CD8-positive, alpha-beta memory T cell (primary cell): ENCODE measurements at regions not wholly inside any gene's neighbourhood (a gene's known extent, or its start where the extent isn't known, plus 50 kb on each side); places are given as distances from the start of the nearest gene placed in this dataset.
"Not testable (repeated sequence)": the region's sequence is repeated elsewhere in the genome, so short reads cannot be mapped to it uniquely, and the experiment has no call there.

Experiments
- CTCF ChIA-PET: fragments of 350-600 bp; sonication (Branson Sonifier 250); formaldehyde crosslinking; loops from one replicate; lab custom pipeline; 2021; ENCODE audit warnings: antibody characterized with exemption; lab: Charles Lee
- POLR2A ChIA-PET: fragments of 350-600 bp; sonication (Branson Sonifier 250); formaldehyde crosslinking; loops from one replicate; lab custom pipeline; 2021; ENCODE audit warnings: antibody characterized with exemption; lab: Charles Lee
- DNase-seq, 5 donors: peaks; one replicate each; pipeline versions ENCODE4 v3.0.0 to v3.0.0-alpha.2; 2020 to 2022; ENCODE audit warnings: mixed read lengths in 1 of 5
- H3K27ac ChIP-seq: one replicate; pipeline ENCODE4 v1.7.0; 2013; ENCODE audit warnings: low read depth, mild to moderate bottlenecking, low read length, moderate library complexity
- H3K27me3 ChIP-seq: 2 replicates; pipeline ENCODE4 v1.7.0; 2013; ENCODE audit warnings: low read length, mild to moderate bottlenecking; ENCODE audit not compliant: insufficient read depth, poor library complexity, severe bottlenecking
- H3K36me3 ChIP-seq: 2 replicates; pipeline ENCODE4 v1.7.0; 2013; ENCODE audit warnings: mild to moderate bottlenecking, low read length, moderate library complexity; ENCODE audit not compliant: insufficient read depth
- H3K4me1 ChIP-seq: 2 replicates; pipeline ENCODE4 v1.7.0; 2013; ENCODE audit warnings: mild to moderate bottlenecking, low read length, moderate library complexity; ENCODE audit not compliant: insufficient read depth
- H3K4me3 ChIP-seq: 2 replicates; pipeline ENCODE4 v1.7.0; 2013; ENCODE audit warnings: mild to moderate bottlenecking, low read length
- H3K9me3 ChIP-seq: 2 replicates; pipeline ENCODE4 v1.7.0; 2013; ENCODE audit warnings: mild to moderate bottlenecking, low read length
- H3K27ac Mint-ChIP-seq, 8 donors: one replicate each; pipeline ENCODE4 v1.8.0; 2020 to 2021; ENCODE audit warnings: mixed read lengths in 8 of 8, mild to moderate bottlenecking in 6 of 8, inconsistent platforms in 3 of 8, moderate library complexity in 3 of 8
- H3K27me3 Mint-ChIP-seq, 2 donors: one replicate each; pipeline ENCODE4 v1.8.0; 2020 to 2021; ENCODE audit warnings: mixed read lengths in 2 of 2, mild to moderate bottlenecking in 1 of 2, moderate library complexity in 1 of 2
- H3K36me3 Mint-ChIP-seq, 3 donors: one replicate each; pipeline ENCODE4 v1.8.0; 2020 to 2021; ENCODE audit warnings: mixed read lengths in 3 of 3, inconsistent platforms in 1 of 3, mild to moderate bottlenecking in 1 of 3
- H3K4me1 Mint-ChIP-seq, 3 donors: one replicate each; pipeline ENCODE4 v1.8.0; 2020 to 2021; ENCODE audit warnings: mixed read lengths in 3 of 3, inconsistent platforms in 1 of 3, mild to moderate bottlenecking in 1 of 3
- H3K4me3 Mint-ChIP-seq, 7 donors: one replicate each; pipeline ENCODE4 v1.8.0; 2020 to 2021; ENCODE audit warnings: mixed read lengths in 7 of 7, mild to moderate bottlenecking in 6 of 7, moderate library complexity in 4 of 7, inconsistent platforms in 2 of 7
- H3K9me3 Mint-ChIP-seq, 5 donors: one replicate each; pipeline ENCODE4 v1.8.0; 2020 to 2022; ENCODE audit warnings: mixed read lengths in 5 of 5, mild to moderate bottlenecking in 3 of 5, moderate library complexity in 2 of 5, inconsistent platforms in 1 of 5

- H3K9me3 ChIP-seq: no peaks in the 10 kb centered on the region
- H3K27ac ChIP-seq: no peak overlapping the region
- H3K27me3 ChIP-seq: no peaks in the 10 kb centered on the region
- no peak for DNase-seq
- no peaks in the 10 kb centered on the region for H3K4me1 Mint-ChIP-seq
- H3K4me3 ChIP-seq: no peak overlapping the region
- ChIA-PET POLR2A (no interaction called here), CTCF (no interaction called here)
- peaks cover 0 to 16% (median 10%) of the 10 kb centered on the region in 5 donors for H3K9me3 Mint-ChIP-seq
- H3K27me3 Mint-ChIP-seq: no peaks in the 10 kb centered on the region
- H3K36me3 Mint-ChIP-seq: no peaks in the 10 kb centered on the region
- H3K36me3 ChIP-seq: no peaks in the 10 kb centered on the region
- no peak overlapping the region for H3K27ac Mint-ChIP-seq
- no peaks in the 10 kb centered on the region for H3K4me1 ChIP-seq
- H3K4me3 Mint-ChIP-seq: no peak overlapping the region
Observed at GRCh38 chr4:133314991-133315390, 165.9 kb downstream of the PCDH10 start.

- CTCF ChIA-PET: no interaction called here
- H3K4me3 Mint-ChIP-seq: no peak overlapping the region
- Histone ChIP-seq H3K4me3 (no peak overlapping the region), H3K27me3 (no peaks in the 10 kb centered on the region), H3K4me1 (no peaks in the 10 kb centered on the region), H3K36me3 (no peaks in the 10 kb centered on the region), H3K9me3 (no peaks in the 10 kb centered on the region), H3K27ac (no peak overlapping the region)
- no peak overlapping the region for H3K27ac Mint-ChIP-seq
- no peaks in the 10 kb centered on the region for H3K36me3 Mint-ChIP-seq
- H3K9me3 Mint-ChIP-seq: peaks cover 0 to 14% (median 6%) of the 10 kb centered on the region in 5 donors
- POLR2A ChIA-PET: no interaction called here
- no peaks in the 10 kb centered on the region for H3K4me1 Mint-ChIP-seq
- no peak for DNase-seq
- no peaks in the 10 kb centered on the region for H3K27me3 Mint-ChIP-seq
Observed at GRCh38 chr4:133287396-133287795, 138.3 kb downstream of the PCDH10 start.

DNA sequence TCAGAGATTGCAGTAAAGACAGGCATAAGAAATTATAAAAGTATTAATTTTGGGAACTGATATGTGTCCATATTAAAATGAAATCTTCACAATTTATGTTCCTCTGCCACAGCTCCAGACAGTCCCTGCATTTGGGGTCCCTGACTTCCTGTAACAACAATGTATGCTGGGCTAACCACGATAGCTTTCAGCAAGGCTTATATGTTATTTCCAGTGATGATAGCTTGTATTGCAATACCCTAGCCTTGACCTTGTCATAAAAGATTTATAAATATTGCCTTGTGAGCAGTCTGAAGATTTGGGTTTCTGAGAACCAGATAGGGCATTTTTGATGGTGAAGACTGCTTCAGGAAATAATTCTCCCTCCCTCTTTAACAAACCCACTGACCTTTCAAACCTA is 129.5 kb downstream of the PCDH10 start:
- Mint-ChIP-seq H3K36me3 (no peaks in the 10 kb centered on the region), H3K27me3 (no peaks in the 10 kb centered on the region), H3K4me3 (no peak overlapping the region), H3K27ac (no peak overlapping the region), H3K9me3 (peaks cover 0 to 19% (median 4%) of the 10 kb centered on the region in 5 donors), H3K4me1 (no peaks in the 10 kb centered on the region)
- no peaks in the 10 kb centered on the region for H3K27me3 ChIP-seq
- no peaks in the 10 kb centered on the region for H3K4me1 ChIP-seq
- H3K9me3 ChIP-seq: no peaks in the 10 kb centered on the region
- H3K4me3 ChIP-seq: no peak overlapping the region
- ChIA-PET CTCF (no interaction called here), POLR2A (no interaction called here)
- no peak overlapping the region for H3K27ac ChIP-seq
- no peaks in the 10 kb centered on the region for H3K36me3 ChIP-seq
- DNase-seq: no peak

GRCh38 chr4:133277940-133278339 is 128.8 kb downstream of the PCDH10 start:
- H3K27me3 ChIP-seq, H3K36me3 Mint-ChIP-seq, H3K4me1 Mint-ChIP-seq, H3K27ac Mint-ChIP-seq, POLR2A ChIA-PET, H3K9me3 ChIP-seq, CTCF ChIA-PET, H3K4me3 ChIP-seq, H3K27ac ChIP-seq, H3K36me3 ChIP-seq, H3K4me3 Mint-ChIP-seq, H3K27me3 Mint-ChIP-seq, DNase-seq, H3K4me1 ChIP-seq: not testable (repeated sequence)
- H3K9me3 Mint-ChIP-seq: peaks cover 0 to 19% (median 4%) of the 10 kb centered on the region in 5 donors

DNA sequence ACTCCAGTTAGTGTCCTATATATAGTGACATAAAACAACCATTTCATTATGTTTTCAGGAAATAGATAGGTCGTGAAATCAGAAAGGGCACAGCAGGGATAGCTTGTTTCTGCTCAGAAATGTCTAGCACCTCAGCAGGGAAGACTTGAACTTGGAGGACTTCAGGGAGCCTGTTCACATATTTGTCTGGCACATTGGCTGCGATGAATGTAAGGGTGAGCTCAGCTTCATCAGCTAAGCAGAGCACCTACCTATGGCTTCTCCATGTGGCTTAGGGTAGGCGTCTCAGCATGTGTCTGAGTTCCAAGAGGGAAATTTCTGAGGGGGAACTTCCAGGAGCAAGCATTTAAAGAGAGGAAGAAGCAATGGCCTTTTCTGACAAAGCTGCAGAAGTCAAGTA is 126.2 kb downstream of the PCDH10 start:
- Histone ChIP-seq H3K36me3 (no peaks in the 10 kb centered on the region), H3K27me3 (no peaks in the 10 kb centered on the region), H3K9me3 (no peaks in the 10 kb centered on the region), H3K27ac (no peak overlapping the region), H3K4me3 (no peak overlapping the region), H3K4me1 (no peaks in the 10 kb centered on the region)
- ChIA-PET CTCF (no interaction called here), POLR2A (no interaction called here)
- no peaks in the 10 kb centered on the region for H3K4me1 Mint-ChIP-seq
- no peaks in the 10 kb centered on the region for H3K27me3 Mint-ChIP-seq
- H3K9me3 Mint-ChIP-seq: peaks cover 2 to 23% (median 4%) of the 10 kb centered on the region in 5 donors
- H3K27ac Mint-ChIP-seq: peak overlapping the region in 1 of 8 donors; percentile 59
- no peak for DNase-seq
- H3K4me3 Mint-ChIP-seq: no peak overlapping the region
- no peaks in the 10 kb centered on the region for H3K36me3 Mint-ChIP-seq

DNA sequence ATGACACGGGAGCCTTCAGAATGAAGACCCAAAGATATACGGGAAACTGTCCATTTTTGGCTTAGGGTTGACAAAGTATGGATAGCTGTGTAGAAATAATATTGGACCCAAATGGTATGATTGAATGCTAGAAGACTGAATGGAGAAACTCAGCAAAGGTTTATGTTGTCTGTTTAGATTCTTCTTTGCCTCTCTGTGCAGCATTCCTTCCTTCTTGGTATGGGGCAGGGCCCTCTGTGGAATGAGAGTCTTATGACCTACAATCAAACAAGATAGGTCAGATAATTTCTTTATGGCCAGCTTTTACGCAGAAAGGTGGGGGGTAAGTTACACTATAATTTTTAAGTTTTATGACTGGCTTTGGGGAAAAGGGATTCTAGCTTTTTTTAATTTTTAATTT is 124.3 kb downstream of the PCDH10 start:
- H3K27me3 ChIP-seq: no peaks in the 10 kb centered on the region
- H3K4me3 ChIP-seq: no peak overlapping the region
- peaks cover 2 to 32% (median 5%) of the 10 kb centered on the region in 5 donors for H3K9me3 Mint-ChIP-seq
- H3K27me3 Mint-ChIP-seq: no peaks in the 10 kb centered on the region
- ChIA-PET POLR2A (no interaction called here), CTCF (no interaction called here)
- DNase-seq: no peak
- H3K4me1 Mint-ChIP-seq: no peaks in the 10 kb centered on the region
- H3K4me3 Mint-ChIP-seq: no peak overlapping the region
- H3K9me3 ChIP-seq: no peaks in the 10 kb centered on the region
- H3K36me3 ChIP-seq: no peaks in the 10 kb centered on the region
- H3K4me1 ChIP-seq: no peaks in the 10 kb centered on the region
- H3K36me3 Mint-ChIP-seq: no peaks in the 10 kb centered on the region
- no peak overlapping the region for H3K27ac ChIP-seq
- no peak overlapping the region for H3K27ac Mint-ChIP-seq

- Histone ChIP-seq H3K4me3 (no peak overlapping the region), H3K27ac (no peak overlapping the region), H3K9me3 (no peaks in the 10 kb centered on the region), H3K27me3 (no peaks in the 10 kb centered on the region), H3K4me1 (no peaks in the 10 kb centered on the region), H3K36me3 (no peaks in the 10 kb centered on the region)
- Mint-ChIP-seq H3K9me3 (peaks cover 0 to 17% (median under 1%) of the 10 kb centered on the region in 5 donors), H3K4me1 (no peaks in the 10 kb centered on the region), H3K27me3 (no peaks in the 10 kb centered on the region), H3K4me3 (no peak overlapping the region), H3K27ac (no peak overlapping the region), H3K36me3 (no peaks in the 10 kb centered on the region)
- POLR2A ChIA-PET: no interaction called here
- no peak for DNase-seq
- CTCF ChIA-PET: no interaction called here
Observed at GRCh38 chr4:133270021-133270570, 121.0 kb downstream of the PCDH10 start.

DNA sequence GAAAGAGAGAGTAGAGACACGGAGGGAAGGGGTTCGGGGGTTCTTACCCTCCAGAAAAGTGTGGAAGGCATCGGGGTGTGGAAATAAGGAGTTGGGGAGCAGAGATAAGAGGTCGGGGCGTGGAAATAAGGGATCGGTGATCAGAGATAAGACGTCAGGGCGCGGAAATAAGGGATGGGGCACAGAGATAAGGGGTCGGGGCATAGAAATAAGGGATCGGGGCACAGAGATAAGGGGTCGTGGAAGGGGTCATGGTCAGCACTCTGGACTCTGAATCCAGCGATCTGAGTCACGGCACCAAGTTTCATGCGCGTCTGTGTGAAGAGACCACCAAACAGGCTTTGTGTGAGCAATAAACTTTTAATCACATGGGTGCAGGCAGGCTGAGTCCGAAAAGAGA is 119.1 kb downstream of the PCDH10 start:
- no peak for DNase-seq
- Mint-ChIP-seq H3K36me3 (no peaks in the 10 kb centered on the region), H3K27ac (no peak overlapping the region), H3K9me3 (peaks cover 0 to 17% (median 3%) of the 10 kb centered on the region in 5 donors), H3K4me1 (no peaks in the 10 kb centered on the region), H3K27me3 (no peaks in the 10 kb centered on the region), H3K4me3 (no peak overlapping the region)
- Histone ChIP-seq H3K9me3 (no peaks in the 10 kb centered on the region), H3K27me3 (no peaks in the 10 kb centered on the region), H3K27ac (no peak overlapping the region), H3K4me3 (no peak overlapping the region), H3K4me1 (no peaks in the 10 kb centered on the region), H3K36me3 (no peaks in the 10 kb centered on the region)
- ChIA-PET POLR2A (no interaction called here), CTCF (no interaction called here)

DNA sequence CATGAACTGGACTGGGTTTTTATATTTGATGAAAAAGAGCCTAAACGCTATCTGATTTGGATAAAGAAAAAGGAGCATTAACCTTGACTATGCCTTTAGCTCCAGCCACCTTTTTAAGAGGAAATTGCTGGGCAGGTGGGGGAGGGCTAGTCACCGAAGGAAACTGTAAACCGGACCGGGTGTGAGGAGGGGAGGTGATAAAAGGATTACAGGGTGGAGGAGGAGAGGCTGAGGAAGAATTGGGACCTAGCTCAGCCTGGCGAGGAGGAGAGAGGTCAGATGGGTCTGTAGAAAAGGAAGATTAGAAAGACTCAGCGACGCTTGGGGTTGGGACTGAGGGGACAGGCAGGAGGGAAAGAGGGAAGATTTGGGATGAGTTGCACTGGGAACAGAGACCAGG is 118.4 kb downstream of the PCDH10 start:
- H3K9me3 Mint-ChIP-seq: peaks cover 0 to 17% (median 3%) of the 10 kb centered on the region in 5 donors
- DNase-seq, H3K27ac Mint-ChIP-seq, H3K4me3 Mint-ChIP-seq, H3K27me3 ChIP-seq, H3K4me3 ChIP-seq, POLR2A ChIA-PET, H3K4me1 ChIP-seq, H3K36me3 ChIP-seq, CTCF ChIA-PET, H3K4me1 Mint-ChIP-seq, H3K27ac ChIP-seq, H3K36me3 Mint-ChIP-seq, H3K9me3 ChIP-seq, H3K27me3 Mint-ChIP-seq: not testable (repeated sequence)
